ENCODE measurements at regions not wholly inside any gene's neighbourhood (a gene's known extent, or its start where the extent isn't known, plus 50 kb on each side); places are given as distances from the start of the nearest gene placed in this dataset.

DNA sequence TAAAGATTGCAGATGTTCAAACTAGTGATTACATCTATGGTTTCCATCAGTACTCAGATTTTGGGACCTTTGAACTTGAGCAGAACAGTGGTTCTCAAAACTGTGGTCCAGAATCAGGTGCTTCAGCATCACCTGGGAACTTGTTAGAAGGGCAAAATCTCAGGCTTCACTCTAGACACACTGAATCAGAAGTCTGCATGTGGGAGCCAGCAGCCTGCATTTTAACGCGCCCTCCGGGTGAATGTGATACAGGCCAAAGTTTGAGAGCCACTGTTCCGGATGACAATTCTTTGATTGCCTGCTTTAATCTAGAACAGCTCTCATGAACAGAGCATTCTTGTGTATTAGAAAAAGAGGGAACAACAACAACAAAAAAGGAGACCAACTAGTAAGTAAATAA lies 261.7 kb downstream of the GPD2 start:
- TF ChIP-seq, protein P1, sequence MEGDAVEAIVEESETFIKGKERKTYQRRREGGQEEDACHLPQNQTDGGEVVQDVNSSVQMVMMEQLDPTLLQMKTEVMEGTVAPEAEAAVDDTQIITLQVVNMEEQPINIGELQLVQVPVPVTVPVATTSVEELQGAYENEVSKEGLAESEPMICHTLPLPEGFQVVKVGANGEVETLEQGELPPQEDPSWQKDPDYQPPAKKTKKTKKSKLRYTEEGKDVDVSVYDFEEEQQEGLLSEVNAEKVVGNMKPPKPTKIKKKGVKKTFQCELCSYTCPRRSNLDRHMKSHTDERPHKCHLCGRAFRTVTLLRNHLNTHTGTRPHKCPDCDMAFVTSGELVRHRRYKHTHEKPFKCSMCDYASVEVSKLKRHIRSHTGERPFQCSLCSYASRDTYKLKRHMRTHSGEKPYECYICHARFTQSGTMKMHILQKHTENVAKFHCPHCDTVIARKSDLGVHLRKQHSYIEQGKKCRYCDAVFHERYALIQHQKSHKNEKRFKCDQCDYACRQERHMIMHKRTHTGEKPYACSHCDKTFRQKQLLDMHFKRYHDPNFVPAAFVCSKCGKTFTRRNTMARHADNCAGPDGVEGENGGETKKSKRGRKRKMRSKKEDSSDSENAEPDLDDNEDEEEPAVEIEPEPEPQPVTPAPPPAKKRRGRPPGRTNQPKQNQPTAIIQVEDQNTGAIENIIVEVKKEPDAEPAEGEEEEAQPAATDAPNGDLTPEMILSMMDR (IDR thresholded peaks at IDR 0.05; ENCODE audit: insufficient read depth, low read length, poor library complexity, severe bottlenecking), result no peak
- no peak for DNase-seq (ENCODE audit: extremely low read depth, insufficient read length)
- no peaks in the 10 kb centered on the region for H3K27me3 ChIP-seq (replicated peaks; ENCODE audit: control insufficient read depth, insufficient read depth, low read length)

DNA sequence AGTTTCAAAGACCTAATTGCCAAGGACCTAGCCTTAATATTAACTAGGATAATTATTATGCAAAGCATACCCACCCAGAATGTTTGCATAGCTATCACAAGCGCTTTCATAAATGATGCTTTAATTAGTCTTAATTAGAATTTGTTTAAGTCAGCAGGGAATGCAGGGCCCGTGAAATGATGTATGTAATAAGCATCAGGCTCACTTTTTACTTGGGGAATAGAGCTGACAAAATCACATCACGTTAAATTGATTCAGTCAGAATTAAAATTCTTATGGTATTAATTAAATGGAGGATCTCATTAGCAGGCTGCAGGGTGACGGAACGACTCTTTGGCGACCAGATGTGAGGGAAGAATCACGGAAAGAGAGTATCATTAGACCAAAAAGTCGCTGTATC lies 264.5 kb downstream of the GPD2 start:
- H3K27me3 ChIP-seq (replicated peaks; ENCODE audit: control insufficient read depth, insufficient read depth, low read length), result no peaks in the 10 kb centered on the region
- no peak for DNase-seq (ENCODE audit: extremely low read depth, insufficient read length)
- H3K36me3 ChIP-seq (ENCODE audit: control insufficient read depth, insufficient read depth, low read length), result no peaks in the 10 kb centered on the region
- H3K4me3 ChIP-seq (replicated peaks; ENCODE audit: low read depth, low read length), result no peak overlapping the region
- TF ChIP-seq, protein P1 (IDR thresholded peaks at IDR 0.05; ENCODE audit: insufficient read depth, low read length, poor library complexity, severe bottlenecking), result no peak

More for the DNA sequence above, 261.7 kb downstream of the GPD2 start:
- Histone ChIP-seq H3K4me3 (replicated peaks; ENCODE audit: low read depth, low read length) (no peak overlapping the region), H3K36me3 (ENCODE audit: control insufficient read depth, insufficient read depth, low read length) (no peaks in the 10 kb centered on the region)

DNA sequence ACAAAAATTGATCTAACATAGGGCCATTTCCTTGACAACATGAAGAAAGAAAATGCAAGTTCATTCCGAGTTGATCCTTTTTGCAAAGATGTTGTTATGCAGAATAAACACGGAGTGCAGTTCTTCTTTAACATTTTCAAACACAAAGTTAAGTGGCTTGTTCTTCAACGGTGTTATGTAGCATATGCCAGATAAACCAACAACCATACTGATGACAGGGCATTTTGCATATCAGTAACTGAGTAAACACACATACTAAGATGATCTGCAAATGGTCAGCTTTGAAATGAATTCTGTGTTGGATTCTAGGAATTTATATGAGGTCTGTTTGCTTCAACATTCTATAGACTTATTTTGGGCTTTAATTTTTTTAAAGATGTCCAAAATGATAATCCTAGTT lies 266.4 kb downstream of the GPD2 start:
- TF ChIP-seq, protein P1 (IDR thresholded peaks at IDR 0.05; ENCODE audit: insufficient read depth, low read length, poor library complexity, severe bottlenecking), result no peak
- Histone ChIP-seq H3K4me3 (replicated peaks; ENCODE audit: low read depth, low read length) (no peak overlapping the region), H3K27me3 (replicated peaks; ENCODE audit: control insufficient read depth, insufficient read depth, low read length) (no peaks in the 10 kb centered on the region), H3K36me3 (ENCODE audit: control insufficient read depth, insufficient read depth, low read length) (no peaks in the 10 kb centered on the region)
- no peak for DNase-seq (ENCODE audit: extremely low read depth, insufficient read length)

DNA sequence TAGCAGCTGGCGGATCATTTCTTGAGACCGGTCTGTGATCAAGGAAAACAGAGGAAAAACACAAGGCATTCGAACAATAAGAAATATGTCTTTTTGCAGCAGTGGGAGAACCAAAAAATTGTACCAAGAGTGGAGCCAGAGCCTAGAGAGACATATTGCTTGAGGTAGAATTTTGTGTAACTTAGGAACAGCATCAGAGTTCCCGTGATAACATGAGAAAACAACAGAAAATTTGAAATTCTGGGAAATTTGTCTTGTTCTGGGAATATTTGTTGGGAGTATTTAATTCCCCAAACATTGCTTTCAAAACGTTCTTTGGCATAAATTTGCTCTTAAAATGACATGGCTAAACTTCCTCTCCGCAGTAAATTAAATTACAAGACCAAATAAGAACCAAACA lies 267.5 kb downstream of the GPD2 start:
- Histone ChIP-seq H3K36me3 (ENCODE audit: control insufficient read depth, insufficient read depth, low read length) (no peaks in the 10 kb centered on the region), H3K27me3 (replicated peaks; ENCODE audit: control insufficient read depth, insufficient read depth, low read length) (no peaks in the 10 kb centered on the region), H3K4me3 (replicated peaks; ENCODE audit: low read depth, low read length) (no peak overlapping the region)
- no peak for DNase-seq (ENCODE audit: extremely low read depth, insufficient read length)
- TF ChIP-seq, protein P1 (IDR thresholded peaks at IDR 0.05; ENCODE audit: insufficient read depth, low read length, poor library complexity, severe bottlenecking), result no peak

DNA sequence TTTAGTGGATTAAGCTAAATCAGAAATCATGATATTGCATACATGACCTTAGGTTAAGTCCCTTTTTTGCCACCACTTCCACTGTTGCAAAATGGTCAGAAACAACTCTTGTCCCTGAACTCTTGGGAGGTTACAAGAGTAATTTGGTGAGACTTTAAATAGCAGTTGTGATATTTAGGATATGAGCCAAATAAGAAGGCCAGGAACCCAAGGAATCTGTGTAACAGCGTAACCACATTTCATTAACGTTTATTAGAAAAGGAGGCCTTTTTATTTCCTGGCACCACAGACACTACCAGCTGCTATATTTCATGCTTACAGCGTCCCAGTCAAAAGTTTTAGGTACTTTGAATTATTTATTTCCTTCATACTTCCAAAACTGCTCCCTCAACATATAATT lies 268.0 kb downstream of the GPD2 start:
- DNase-seq (ENCODE audit: extremely low read depth, insufficient read length), result no peak
- H3K27me3 ChIP-seq (replicated peaks; ENCODE audit: control insufficient read depth, insufficient read depth, low read length), result no peaks in the 10 kb centered on the region
- H3K36me3 ChIP-seq (ENCODE audit: control insufficient read depth, insufficient read depth, low read length), result no peaks in the 10 kb centered on the region
- TF ChIP-seq, protein P1 (IDR thresholded peaks at IDR 0.05; ENCODE audit: insufficient read depth, low read length, poor library complexity, severe bottlenecking), result no peak
- no peak overlapping the region for H3K4me3 ChIP-seq (replicated peaks; ENCODE audit: low read depth, low read length)

DNA sequence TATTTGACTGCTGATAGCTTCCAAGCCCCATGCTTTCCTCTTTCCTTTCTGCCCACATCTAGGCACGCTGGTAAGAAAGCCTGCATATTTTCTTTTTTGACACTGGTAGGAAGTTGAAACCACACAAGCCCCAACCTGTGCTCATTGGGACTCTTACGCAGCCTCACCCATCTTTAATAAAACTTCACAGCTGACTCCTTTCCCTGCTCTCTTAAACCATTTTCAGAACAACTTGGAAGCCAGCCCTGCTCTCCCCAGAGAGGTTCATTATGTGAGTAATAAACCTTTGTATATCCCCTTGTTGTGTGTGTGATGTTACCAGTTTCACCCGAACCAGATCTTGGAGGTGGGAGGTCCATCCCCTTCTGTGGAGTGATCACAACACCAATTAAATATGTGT lies 268.4 kb downstream of the GPD2 start:
- TF ChIP-seq, protein P1 (IDR thresholded peaks at IDR 0.05; ENCODE audit: insufficient read depth, low read length, poor library complexity, severe bottlenecking), result no peak
- DNase-seq (ENCODE audit: extremely low read depth, insufficient read length), result no peak
- H3K27me3 ChIP-seq (replicated peaks; ENCODE audit: control insufficient read depth, insufficient read depth, low read length), result no peaks in the 10 kb centered on the region
- no peaks in the 10 kb centered on the region for H3K36me3 ChIP-seq (ENCODE audit: control insufficient read depth, insufficient read depth, low read length)
- no peak overlapping the region for H3K4me3 ChIP-seq (replicated peaks; ENCODE audit: low read depth, low read length)

All from GM06990 (cell line).